HG02678 (cell line): ENCODE measurements at regions not wholly inside any gene's neighbourhood (a gene's known extent, or its start where the extent isn't known, plus 50 kb on each side); places are given as distances from the start of the nearest gene placed in this dataset.

Experiments
- ATAC-seq: cut with Tn5 transposase; IDR thresholded peaks from one replicate; pipeline ENCODE4 v1.9.1; 2021; ENCODE audit warnings: mild to moderate bottlenecking, moderate library complexity; ENCODE audit not compliant: unreplicated experiment

DNA sequence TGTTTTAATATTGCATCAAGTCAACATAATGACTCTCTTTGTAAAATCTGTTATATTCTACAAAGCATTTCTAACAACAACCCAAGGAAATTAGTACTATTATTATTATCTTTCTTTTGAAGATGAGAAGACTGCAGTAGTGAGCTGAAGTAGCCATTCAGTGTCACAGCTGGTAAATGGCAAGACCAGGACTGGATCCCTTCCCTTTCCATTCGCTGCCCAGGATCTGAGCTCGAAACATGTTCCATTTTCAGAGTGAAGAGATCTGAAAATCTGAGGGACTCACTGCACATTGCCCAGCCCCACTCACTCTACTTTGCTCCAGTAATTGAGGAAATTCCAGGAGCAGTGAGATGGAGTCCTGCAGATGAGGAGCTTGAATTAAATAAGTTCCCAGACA is 240.0 kb upstream of the BLID start:
- ATAC-seq, result no peak

DNA sequence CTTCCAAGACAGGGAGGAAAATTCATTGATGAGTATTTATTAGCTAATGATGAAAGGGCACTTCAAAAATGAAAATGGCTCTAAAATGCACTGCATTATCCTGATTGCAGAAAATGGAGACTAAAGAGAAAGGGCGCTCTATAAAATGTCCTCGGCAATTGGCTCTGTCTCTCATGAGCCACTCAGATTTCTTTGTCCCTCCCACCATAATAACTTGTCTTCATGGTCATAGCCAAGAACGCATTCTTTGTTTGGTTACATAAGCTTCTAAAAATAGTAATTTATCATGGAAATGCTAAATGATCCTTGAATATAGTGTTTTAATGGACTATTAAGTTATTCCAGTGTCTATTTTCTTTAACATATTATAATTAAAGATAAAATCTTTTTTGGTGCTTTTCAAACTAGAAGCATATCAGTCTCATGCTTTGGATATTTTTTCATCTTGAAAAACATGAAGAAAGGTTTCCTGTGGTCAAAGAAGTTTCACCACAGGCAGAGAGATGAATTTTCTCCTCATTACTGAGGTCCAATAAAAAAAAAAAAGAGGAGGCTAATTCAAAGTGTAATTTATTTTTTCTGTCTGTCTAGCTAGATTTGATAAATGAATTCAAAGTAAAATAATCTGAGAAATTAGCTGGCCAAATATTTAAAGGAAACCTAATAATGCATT is 238.1 kb upstream of the BLID start:
- ATAC-seq, result no peak

DNA sequence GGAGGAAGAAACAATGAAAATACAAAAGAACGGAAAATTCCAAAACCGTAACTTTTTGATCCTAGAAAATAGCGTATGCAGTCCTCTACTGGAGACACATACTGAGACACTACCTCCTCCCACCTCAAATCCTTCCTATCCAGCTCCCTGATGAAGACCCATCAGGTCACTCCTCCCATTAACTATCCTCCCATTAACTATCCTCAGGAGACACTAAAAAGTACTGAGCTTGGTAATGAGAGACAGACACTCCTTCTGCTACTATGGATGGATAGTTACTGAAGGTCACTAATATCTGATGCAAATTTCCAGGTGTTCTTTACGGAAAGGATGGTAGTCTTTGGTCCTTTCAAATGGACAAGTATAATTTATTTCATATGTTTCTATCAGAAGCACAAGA is 237.5 kb upstream of the BLID start:
- ATAC-seq, result no peak

DNA sequence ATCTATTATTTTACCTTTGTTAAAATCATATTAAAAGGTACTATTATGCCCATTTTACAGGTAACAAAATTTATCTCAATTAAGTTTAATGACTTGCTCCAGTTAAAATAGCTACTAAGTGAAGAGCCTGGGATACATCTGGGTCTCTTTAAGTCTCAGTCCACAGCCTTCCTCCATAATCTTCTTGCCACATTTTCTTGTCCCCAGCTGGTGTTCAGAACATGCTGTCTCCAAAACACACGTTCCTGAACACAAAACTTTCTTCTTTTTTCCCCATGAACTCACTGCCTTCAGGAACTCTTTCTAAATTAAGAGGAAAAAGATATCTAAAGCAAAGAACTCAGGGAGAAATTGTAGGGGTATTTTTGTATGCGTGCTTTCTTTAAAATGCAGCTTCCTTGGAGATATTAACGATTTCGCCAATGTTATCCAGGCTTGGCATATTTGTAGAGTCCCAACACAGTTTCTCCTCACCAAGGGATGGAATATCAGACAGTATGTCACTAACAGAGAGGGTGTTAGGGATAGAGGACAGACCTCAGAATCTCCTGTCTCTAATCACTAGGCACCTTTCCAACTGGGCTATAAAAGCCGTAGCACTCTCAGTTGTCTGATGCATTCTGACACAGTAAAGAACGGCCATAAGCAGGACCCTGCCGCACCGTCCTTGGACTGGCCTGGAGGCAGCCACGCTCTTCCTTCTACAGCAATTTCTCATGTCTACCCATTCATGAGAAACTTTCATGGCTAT is 232.8 kb upstream of the BLID start:
- no peak for ATAC-seq

DNA sequence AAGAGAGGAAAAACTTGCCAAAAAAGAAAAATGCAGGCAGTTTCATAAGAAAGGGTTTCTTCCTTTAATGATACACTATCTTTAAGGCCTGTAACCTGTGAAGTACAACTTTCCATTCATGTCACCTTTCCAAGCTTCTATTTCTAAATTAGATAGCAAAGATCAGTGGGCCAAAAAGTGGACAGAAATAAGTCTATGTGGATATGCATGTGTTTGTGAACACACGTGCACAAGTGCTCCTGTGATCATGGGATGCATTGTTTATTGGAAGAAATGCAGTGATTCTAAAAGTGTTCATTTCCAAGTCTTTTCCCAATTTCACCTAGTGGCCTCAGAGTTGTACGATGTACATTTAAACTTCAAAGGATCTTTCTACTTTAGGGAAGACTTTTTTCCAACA is 230.0 kb upstream of the BLID start:
- no peak for ATAC-seq

DNA sequence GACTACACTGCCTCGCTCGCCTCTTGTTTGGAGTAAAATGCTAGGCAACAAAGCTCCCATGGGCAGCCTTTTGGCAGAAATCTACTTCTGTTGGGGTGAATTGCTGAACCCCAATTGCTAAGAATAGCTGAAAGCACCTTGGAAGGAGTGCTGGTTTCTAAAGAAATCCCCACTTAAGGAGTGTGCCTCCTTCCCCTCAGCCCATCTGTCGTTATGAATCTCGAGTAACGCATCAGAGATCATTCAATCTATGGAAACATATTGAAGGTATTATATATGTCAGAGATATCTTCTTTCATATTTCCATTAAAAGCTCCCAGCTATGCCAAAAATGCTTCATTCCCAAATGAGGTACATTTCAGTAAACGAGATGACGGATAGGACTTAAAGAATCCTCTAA is 229.6 kb upstream of the BLID start:
- no peak for ATAC-seq

DNA sequence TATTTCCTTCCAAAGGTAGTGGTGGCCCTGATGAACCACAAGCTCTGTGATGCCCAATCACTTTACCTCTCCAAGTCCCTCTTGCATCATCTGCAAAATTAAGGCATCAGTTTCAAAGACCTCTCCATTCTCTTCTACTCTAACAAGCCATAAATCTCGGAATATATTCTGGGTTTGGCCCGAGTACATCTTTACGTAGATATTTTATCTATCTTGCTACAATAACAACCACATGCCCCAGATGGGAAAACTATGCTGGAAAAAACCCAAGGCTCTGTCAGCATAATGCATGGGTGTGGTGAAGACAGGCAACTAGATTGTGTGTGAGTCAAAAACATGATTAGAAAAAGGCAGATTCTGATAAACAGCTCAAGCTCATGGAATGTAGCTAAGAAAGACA is 228.2 kb upstream of the BLID start:
- no peak for ATAC-seq

DNA sequence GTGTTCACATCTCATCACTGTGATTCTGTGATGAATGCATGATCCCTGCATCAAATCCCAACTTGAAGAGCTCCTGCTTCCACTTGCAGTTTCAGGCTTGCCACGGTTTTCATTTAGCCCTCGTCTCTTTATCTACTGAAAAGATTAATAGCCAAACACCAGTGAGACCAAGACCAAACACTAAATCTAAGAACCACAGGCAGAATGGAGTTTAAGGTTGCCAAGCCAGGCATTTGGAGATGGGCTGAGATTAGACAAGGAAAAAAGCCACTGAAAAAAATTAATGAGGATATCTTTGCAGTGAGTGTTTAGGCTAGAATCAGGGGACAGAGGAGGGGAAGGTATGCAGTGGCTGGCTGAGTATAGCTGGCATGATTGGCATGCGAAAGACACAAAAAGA is 227.2 kb upstream of the BLID start:
- no peak for ATAC-seq

DNA sequence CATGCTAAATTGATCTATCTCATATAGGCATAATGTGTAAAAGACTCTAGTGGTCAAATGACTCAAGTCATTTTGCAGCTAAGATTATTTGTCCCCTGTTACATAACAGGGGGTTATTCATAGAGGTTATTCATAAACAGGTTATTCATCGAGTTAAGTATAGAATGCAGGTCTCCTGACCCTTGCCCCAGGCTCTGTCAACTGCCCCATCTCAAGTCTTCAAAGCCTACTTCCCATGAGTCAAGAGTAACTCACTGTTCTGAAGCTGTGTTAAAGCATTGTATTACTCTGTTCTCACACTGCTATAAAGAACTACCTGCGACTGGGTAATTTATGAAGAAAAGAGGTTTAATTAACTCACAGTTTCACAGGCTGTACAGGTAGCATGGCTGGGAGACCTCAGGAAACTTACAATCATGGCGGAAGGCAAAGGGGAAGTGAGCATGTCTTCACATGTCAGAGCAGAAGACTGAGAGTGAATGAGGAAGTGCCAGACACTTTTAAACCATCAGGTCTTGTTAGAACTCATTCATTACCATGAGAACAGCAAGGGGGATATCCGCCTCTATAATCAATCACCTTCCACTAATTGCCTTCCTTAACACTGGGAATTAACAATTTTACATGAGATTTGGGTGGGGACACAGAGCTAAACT is 226.2 kb upstream of the BLID start:
- no peak for ATAC-seq

DNA sequence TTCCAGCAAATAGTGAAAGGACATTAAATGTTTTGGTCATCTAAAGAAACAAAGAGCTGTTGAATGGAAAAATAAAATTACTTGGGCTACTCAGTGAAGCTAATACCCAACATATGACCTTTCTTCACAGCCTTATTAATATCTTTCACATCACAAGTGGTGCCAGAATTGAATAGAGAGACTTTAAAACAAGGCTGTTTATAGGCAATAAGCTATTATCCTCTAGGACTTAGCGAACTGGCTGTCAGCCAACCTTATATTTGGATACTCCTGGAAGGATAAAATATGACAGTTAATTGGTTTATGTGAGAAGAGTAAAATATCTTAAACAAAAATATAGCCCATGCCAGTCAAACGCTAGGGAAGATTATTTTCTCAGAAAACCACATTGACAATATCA is 225.5 kb upstream of the BLID start:
- ATAC-seq, result no peak

DNA sequence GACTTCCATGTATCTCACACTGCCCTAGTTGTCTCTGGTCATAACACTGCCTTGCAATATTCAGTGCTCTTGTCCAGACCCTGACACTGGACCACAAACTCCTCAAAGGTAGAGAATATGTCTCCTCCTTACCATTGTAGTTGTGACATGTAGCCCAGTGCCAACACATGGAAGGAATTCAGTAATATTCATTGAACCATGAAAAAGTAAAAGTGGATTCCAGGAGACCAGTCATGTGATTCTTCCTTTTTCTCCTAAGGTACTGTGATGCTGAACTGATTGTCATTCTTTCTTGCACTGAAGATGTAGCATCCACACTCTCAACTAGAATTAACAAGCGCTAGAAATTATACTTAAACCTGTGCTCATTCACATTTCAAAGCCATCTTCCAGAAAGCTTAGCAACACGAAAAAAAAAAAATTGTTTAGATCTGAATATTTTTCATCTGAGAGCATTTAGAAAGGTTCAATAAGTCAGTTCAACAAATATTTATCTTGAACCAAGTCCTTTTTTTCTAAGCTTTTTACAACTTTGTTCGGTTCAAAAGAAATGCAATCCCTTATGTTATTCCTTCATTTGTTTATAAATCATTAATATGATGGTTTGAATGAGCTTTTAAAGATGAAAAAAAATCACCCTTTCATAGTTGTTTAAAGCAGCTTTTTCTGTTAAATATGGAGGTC is 224.7 kb upstream of the BLID start:
- ATAC-seq, result no peak

DNA sequence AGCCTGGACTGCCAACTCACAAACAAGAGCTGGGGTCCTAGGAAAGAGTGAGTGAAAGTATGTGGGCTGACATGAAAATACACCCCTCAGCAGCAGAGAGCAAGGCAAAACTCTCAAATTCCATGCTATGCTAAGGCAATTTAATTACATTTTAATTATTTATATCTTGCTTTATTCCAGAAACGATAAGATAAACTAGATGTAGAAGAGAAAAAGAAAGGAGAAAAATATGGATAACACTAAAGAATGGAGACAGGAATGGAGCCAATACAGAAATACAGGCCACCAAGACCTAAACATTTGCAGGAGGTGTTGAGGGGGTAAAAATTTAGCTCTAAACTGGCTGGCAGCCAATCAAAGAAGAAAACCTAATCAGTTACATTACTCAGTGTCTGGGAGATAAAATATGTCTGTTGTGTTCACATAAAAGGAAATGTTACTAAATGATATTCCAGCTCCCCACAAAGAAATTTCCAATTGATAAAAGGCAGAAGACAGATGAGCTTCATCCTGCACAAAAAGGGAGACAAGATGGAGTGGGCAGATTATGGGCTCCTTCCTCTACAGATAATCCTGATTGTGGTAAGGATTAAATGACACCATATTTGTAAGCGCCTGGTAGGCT is 223.5 kb upstream of the BLID start:
- ATAC-seq, result no peak

DNA sequence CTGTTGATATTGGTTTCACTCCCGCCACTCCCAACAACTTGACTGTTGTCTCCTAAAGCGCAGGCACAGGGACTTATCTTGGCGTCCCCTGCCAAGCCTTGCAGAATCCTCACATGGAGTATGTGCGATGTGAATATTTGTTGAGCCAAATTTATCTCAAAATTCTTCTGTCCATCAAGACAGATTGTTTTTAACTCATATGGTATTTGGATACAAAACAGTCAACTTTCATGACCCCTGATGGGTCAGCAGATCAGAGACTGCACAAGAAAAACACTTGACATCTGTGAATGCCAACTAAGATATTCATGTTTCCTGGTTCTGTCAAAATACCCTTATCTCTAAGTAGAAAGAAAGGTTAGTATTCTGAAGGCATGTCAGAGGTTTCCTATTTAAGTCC is 221.7 kb upstream of the BLID start:
- ATAC-seq, result no peak

DNA sequence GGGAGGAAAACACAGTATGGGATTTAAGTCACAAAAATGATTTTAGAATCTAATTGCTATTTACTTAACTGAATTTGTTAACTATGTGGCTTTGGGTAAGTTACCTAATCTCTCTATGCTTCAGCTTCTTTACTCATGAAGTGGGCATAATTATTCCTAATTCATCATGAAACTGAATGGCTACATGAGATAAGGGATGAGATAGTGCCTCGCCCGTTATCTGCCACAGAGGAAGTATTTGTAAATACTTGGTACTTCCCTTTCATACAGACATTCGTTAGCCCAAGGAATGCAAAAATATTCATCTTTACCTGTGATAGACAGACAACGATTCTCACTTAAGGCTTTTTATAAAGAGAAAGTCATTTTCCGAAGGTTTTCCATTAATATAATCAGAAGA is 221.2 kb upstream of the BLID start:
- ATAC-seq, result no peak

DNA sequence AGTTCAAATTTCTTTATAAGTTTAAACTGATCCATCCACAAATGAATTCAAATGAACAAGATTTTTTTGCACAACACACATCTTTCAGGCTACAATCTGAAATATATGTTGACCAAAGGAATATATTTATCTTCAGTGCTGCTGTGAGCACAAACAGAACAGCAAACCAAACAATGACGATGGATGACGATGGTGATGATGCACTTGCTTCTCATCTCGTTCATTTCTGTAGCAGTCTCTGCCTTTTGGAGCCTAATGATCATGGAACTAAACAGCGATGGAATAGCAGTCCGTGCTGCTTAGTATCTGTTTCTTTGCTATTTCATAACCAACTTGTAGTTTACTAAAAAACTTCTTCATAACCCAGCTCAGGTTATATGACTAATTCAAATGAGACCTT is 220.7 kb upstream of the BLID start:
- ATAC-seq, result no peak

DNA sequence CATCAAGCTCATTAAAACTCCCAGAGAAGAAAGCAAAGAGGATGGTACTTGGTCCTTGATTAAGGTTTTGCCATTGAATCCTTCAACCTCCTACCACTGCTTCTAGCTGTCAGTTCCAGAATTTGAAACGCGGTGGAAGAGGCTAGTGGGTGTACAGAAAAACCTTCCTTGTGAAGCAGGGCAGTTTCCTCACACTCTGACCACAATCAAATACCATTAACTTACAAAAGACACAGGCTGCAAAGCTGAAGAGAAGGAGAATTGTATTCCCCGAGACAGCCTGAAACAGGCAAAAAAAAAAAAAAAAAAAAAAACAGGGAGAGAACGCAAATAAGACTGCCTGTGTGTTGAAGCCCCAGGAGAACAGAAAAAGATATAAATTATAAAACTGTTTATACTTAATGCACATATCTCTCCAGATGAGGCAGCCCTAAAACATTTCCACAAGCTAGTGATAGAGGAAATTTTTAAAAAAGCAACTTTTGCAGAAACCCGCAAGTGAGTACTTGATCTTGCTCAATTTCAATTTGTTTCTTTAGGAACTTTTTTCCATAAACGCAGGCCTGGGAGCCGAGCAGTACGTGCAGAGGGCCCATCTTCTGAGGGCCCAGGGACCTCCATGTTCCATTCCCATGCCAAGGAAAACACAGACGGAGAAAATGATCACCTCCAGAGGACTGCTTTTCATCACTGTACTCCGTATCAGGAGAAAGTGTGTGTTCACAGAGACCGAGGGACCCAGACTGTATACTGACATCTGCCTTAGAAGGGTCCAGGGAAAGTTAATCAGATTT is 218.7 kb upstream of the BLID start:
- ATAC-seq, result no peak

DNA sequence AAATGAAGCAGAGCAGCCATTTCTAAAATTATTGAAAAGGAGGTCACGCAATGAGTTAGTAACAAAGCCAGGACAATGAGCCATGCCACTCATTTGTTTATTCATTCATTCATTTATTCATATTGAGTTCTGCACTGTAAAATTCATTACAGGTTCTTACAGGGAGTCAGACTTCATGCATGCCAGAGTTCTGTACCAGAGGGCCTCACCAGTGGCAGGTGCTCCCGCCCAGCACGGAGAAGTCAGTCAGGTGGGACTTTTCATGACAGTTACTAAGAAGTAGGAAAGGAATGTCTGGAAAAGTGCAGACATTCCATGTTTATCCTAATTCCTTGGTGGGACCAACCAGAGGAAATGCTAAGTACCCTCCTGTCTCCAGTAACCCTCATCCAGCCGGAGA is 217.5 kb upstream of the BLID start:
- ATAC-seq, result no peak

DNA sequence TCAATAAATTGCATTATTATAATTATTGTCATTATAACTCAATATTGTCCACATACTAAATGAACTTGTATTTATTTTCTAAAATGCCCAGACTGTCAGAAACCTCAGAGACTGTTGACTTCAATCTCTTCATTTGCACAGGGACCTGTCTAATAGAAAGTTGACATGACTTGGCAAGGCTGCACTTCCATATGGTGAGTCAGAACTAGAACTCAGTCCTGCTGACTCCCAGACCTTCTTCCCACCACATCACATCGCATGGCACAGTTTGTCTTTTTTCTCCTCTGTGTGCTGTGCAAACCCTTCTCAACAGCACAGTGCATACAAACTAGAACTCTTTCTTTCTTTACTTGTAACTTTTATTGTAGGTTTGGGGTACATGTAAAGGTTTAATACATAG is 215.1 kb upstream of the BLID start:
- ATAC-seq, result no peak

DNA sequence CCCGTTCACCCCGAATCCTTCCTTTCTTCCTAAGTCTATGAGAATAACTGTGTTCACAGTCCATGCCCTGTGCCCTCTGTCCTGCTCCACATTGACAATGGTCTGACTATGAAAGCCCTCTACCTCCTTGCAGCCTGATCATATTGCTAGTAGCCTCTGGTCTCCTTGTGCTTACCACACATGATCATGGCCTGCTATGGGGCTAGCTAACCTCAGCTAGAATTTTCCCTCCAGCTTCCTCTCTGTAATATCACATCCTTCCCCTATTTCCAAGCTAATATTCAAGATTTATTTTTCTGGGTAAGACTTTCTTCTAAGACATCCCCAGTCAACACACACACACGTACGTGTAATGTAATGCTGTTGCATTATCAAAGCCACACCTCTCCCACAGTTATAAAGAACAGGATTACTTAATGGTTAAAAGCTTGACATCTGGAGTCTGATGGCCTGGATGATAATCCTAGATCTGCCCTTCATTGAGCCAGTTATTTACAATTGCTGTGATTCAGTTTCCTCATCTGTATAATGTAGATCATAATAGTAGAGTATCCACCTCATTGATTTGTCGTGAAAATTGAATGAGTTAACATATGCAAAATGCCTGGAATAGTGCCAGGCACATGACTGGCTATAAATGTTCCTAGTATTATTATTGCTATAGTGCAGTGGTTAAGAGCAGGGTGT is 214.4 kb upstream of the BLID start:
- no peak for ATAC-seq

DNA sequence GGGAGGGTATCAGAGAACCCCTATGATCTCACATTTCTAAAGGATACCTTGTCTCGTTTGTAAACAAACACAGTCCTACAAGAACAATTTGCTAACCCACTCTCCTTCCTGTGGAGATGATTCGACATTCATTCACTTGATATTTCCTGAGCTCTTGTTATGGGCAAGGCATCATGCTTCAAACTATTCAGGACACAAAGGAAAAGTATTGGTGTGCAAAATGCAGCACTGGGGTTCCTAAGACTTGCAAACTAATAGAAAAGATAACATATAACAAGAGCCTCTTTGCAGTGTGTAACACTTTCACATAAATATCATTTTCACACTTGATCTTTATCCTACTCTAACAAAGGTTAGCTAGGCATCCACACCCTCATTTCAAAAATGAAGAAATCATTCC is 211.5 kb upstream of the BLID start:
- ATAC-seq, result no peak
